ENCODE measurements at regions not wholly inside any gene's neighbourhood (a gene's known extent, or its start where the extent isn't known, plus 50 kb on each side); places are given as distances from the start of the nearest gene placed in this dataset.

DNA sequence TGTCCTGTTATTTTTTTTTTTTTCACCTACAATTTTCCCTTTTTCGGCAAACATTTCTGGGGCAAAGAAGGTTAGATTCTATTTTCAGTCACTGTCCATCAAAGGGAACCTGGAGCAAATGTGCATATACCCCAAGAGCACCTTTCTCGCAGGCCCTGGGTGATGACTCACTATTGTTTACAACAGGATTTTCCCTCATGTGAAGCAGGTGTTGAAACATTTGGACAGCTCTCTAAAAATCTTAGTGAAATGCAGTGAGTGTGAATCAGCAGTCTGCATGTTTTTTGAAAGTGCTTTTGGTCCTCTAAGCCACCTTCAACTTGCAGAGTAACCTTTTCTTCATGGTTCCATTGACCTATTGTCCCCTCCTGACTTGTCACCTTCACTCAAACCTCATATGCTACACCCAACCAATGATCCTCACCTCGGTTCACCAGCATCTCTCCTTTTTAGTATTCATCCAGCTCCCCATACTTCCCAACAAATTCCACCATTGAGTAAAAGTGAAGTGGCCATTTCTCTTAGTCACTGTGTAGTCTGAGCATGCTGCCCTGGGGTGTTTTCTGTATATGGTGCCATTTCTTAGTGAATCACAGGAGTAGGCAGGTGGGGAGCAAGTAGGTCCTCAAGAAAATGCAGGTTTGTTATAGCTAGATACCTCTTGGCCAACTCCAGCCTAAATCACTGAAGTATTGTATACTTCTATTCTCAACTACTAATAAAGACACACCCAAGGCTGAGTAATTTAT lies 260.2 kb downstream of the BMP4 start:
- ChIA-PET CTCF (ENCODE audit: partially characterized antibody) (no interaction called here), POLR2A (ENCODE audit: partially characterized antibody) (no interaction called here)
- no peak overlapping the region for H4K91ac ChIP-seq (replicated peaks; ENCODE audit: insufficient read length, low read length)
- 83% methylated on average over 3 of the region's 3 CpGs; no CpG with 5 or more reads in 1 of the 2 experiments for WGBS, 2 experiments (ENCODE audit: extremely low coverage in 1 of 2, insufficient coverage in 1 of 2, insufficient read length in 1 of 2, insufficient replicate concordance in 2 of 2, low coverage in 1 of 2, low lambda C conversion rate in 2 of 2, missing lambda C conversion rate in 1 of 2)
- no peak overlapping the region for H3K4me2 ChIP-seq (ENCODE audit: insufficient read depth in 1 of 2, low read depth in 2 of 2, low read length in 2 of 2)
- H2BK20ac ChIP-seq (ENCODE audit: low read length), result no peak overlapping the region
- H3K27me3 ChIP-seq (replicated peaks in 1 of 4; ENCODE audit: control insufficient read depth in 3 of 4, extremely low read depth in 1 of 4, insufficient read depth in 3 of 4, low read length in 3 of 4), result no peaks in the 10 kb centered on the region
- H3K4ac ChIP-seq (replicated peaks; ENCODE audit: insufficient read length, low read depth, low read length), result no peak overlapping the region
- H3K56ac ChIP-seq (replicated peaks; ENCODE audit: insufficient read length, low read depth, low read length), result no peak overlapping the region
- H2BK5ac ChIP-seq (ENCODE audit: low read depth, low read length), result no peak overlapping the region
- no peak overlapping the region for H2BK120ac ChIP-seq (replicated peaks; ENCODE audit: low read depth, low read length)
- H3K9ac ChIP-seq (replicated peaks in 1 of 4; ENCODE audit: extremely low read depth in 1 of 4, low read depth in 3 of 4, low read length in 3 of 4), result no peak overlapping the region
- H3K14ac ChIP-seq (ENCODE audit: insufficient read length), result no peak overlapping the region
- H3K23me2 ChIP-seq (ENCODE audit: low read depth, low read length), result no peaks in the 10 kb centered on the region
- no peaks in the 10 kb centered on the region for H3K79me1 ChIP-seq (ENCODE audit: low read depth, low read length)
- H2BK12ac ChIP-seq (ENCODE audit: low read depth, low read length), result no peak overlapping the region
- no peaks in the 10 kb centered on the region for H4K20me1 ChIP-seq (replicated peaks in 1 of 2; ENCODE audit: control insufficient read depth in 1 of 2, insufficient read depth in 2 of 2, low read length in 2 of 2)
- H3K9me3 ChIP-seq (ENCODE audit: insufficient read depth in 2 of 2, low read depth in 1 of 2, low read length in 1 of 2), result no peaks in the 10 kb centered on the region
- no peaks in the 10 kb centered on the region for H3K79me2 ChIP-seq (ENCODE audit: control insufficient read depth in 1 of 2, insufficient read depth in 2 of 2, low read length in 2 of 2)
- no peak overlapping the region for H4K5ac ChIP-seq (ENCODE audit: insufficient read length, low read depth, low read length)
- H3K18ac ChIP-seq (ENCODE audit: extremely low read depth, low read length), result no peak overlapping the region
- no peaks in the 10 kb centered on the region for H3K4me1 ChIP-seq (replicated peaks in 1 of 4; ENCODE audit: control insufficient read depth in 3 of 4, insufficient read depth in 4 of 4, low read length in 3 of 4)
- no peak overlapping the region for H3K27ac ChIP-seq (ENCODE audit: low read depth, low read length)
- no peak overlapping the region for H3K4me3 ChIP-seq (ENCODE audit: extremely low read depth in 1 of 4, insufficient read depth in 2 of 4, low read depth in 3 of 4, low read length in 4 of 4)
- H4K8ac ChIP-seq (ENCODE audit: extremely low read depth, insufficient read depth, low read length), result no peak overlapping the region
- no peak overlapping the region for H2AK5ac ChIP-seq (ENCODE audit: low read depth, low read length)
- FAIRE-seq (no peak), DNase-seq (ENCODE audit: low read depth in 1 of 2, low spot score in 2 of 2) (no peak)
- H3K36me3 ChIP-seq (ENCODE audit: control insufficient read depth in 2 of 4, insufficient read depth in 4 of 4, low read length in 3 of 4), result no peaks in the 10 kb centered on the region
- no peak overlapping the region for H3K23ac ChIP-seq (ENCODE audit: insufficient read length)
- TF ChIP-seq SIN3A (conservative IDR thresholded peaks at IDR 0.05 in 1 of 2, IDR thresholded peaks at IDR 0.05 in 1 of 2; ENCODE audit: low read depth in 1 of 2, low read length in 2 of 2) (no peak), BCL11A (IDR thresholded peaks at IDR 0.05; ENCODE audit: low read depth in 2 of 2, low read length in 2 of 2) (no peak), GTF2F1 (IDR thresholded peaks at IDR 0.05; ENCODE audit: borderline replicate concordance, low read depth, low read length) (no peak), CBX8 (IDR thresholded peaks at IDR 0.05; ENCODE audit: borderline replicate concordance, low read depth, low read length) (no peak), RBBP5 (IDR thresholded peaks at IDR 0.05; ENCODE audit: borderline replicate concordance, low read depth, low read length) (no peak)
- TF ChIP-seq, protein P1, sequence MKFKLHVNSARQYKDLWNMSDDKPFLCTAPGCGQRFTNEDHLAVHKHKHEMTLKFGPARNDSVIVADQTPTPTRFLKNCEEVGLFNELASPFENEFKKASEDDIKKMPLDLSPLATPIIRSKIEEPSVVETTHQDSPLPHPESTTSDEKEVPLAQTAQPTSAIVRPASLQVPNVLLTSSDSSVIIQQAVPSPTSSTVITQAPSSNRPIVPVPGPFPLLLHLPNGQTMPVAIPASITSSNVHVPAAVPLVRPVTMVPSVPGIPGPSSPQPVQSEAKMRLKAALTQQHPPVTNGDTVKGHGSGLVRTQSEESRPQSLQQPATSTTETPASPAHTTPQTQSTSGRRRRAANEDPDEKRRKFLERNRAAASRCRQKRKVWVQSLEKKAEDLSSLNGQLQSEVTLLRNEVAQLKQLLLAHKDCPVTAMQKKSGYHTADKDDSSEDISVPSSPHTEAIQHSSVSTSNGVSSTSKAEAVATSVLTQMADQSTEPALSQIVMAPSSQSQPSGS (IDR thresholded peaks at IDR 0.05; ENCODE audit: low read length), result no peak
- H2AFZ ChIP-seq (ENCODE audit: low read length), result no peak overlapping the region
- no peak overlapping the region for H2BK15ac ChIP-seq (ENCODE audit: low read length)

Data from H1 (cell line).